CD8-positive, alpha-beta memory T cell (primary cell): ENCODE measurements at regions not wholly inside any gene's neighbourhood (a gene's known extent, or its start where the extent isn't known, plus 50 kb on each side); places are given as distances from the start of the nearest gene placed in this dataset.

ENCODE experiments used
- CTCF ChIA-PET: fragments of 350-600 bp; sonication (Branson Sonifier 250); formaldehyde crosslinking; loops from one replicate; lab custom pipeline; 2021; ENCODE audit warnings: antibody characterized with exemption; lab: Charles Lee
- POLR2A ChIA-PET: fragments of 350-600 bp; sonication (Branson Sonifier 250); formaldehyde crosslinking; loops from one replicate; lab custom pipeline; 2021; ENCODE audit warnings: antibody characterized with exemption; lab: Charles Lee
- DNase-seq, 5 donors: peaks; one replicate each; pipeline versions ENCODE4 v3.0.0 to v3.0.0-alpha.2; 2020 to 2022; ENCODE audit warnings: mixed read lengths in 1 of 5
- H3K27ac ChIP-seq: one replicate; pipeline ENCODE4 v1.7.0; 2013; ENCODE audit warnings: low read depth, mild to moderate bottlenecking, low read length, moderate library complexity
- H3K27me3 ChIP-seq: 2 replicates; pipeline ENCODE4 v1.7.0; 2013; ENCODE audit warnings: low read length, mild to moderate bottlenecking; ENCODE audit not compliant: insufficient read depth, poor library complexity, severe bottlenecking
- H3K36me3 ChIP-seq: 2 replicates; pipeline ENCODE4 v1.7.0; 2013; ENCODE audit warnings: mild to moderate bottlenecking, low read length, moderate library complexity; ENCODE audit not compliant: insufficient read depth
- H3K4me1 ChIP-seq: 2 replicates; pipeline ENCODE4 v1.7.0; 2013; ENCODE audit warnings: mild to moderate bottlenecking, low read length, moderate library complexity; ENCODE audit not compliant: insufficient read depth
- H3K4me3 ChIP-seq: 2 replicates; pipeline ENCODE4 v1.7.0; 2013; ENCODE audit warnings: mild to moderate bottlenecking, low read length
- H3K9me3 ChIP-seq: 2 replicates; pipeline ENCODE4 v1.7.0; 2013; ENCODE audit warnings: mild to moderate bottlenecking, low read length
- H3K27ac Mint-ChIP-seq, 8 donors: one replicate each; pipeline ENCODE4 v1.8.0; 2020 to 2021; ENCODE audit warnings: mixed read lengths in 8 of 8, mild to moderate bottlenecking in 6 of 8, inconsistent platforms in 3 of 8, moderate library complexity in 3 of 8
- H3K27me3 Mint-ChIP-seq, 2 donors: one replicate each; pipeline ENCODE4 v1.8.0; 2020 to 2021; ENCODE audit warnings: mixed read lengths in 2 of 2, mild to moderate bottlenecking in 1 of 2, moderate library complexity in 1 of 2
- H3K36me3 Mint-ChIP-seq, 3 donors: one replicate each; pipeline ENCODE4 v1.8.0; 2020 to 2021; ENCODE audit warnings: mixed read lengths in 3 of 3, inconsistent platforms in 1 of 3, mild to moderate bottlenecking in 1 of 3
- H3K4me1 Mint-ChIP-seq, 3 donors: one replicate each; pipeline ENCODE4 v1.8.0; 2020 to 2021; ENCODE audit warnings: mixed read lengths in 3 of 3, inconsistent platforms in 1 of 3, mild to moderate bottlenecking in 1 of 3
- H3K4me3 Mint-ChIP-seq, 7 donors: one replicate each; pipeline ENCODE4 v1.8.0; 2020 to 2021; ENCODE audit warnings: mixed read lengths in 7 of 7, mild to moderate bottlenecking in 6 of 7, moderate library complexity in 4 of 7, inconsistent platforms in 2 of 7
- H3K9me3 Mint-ChIP-seq, 5 donors: one replicate each; pipeline ENCODE4 v1.8.0; 2020 to 2022; ENCODE audit warnings: mixed read lengths in 5 of 5, mild to moderate bottlenecking in 3 of 5, moderate library complexity in 2 of 5, inconsistent platforms in 1 of 5

DNA sequence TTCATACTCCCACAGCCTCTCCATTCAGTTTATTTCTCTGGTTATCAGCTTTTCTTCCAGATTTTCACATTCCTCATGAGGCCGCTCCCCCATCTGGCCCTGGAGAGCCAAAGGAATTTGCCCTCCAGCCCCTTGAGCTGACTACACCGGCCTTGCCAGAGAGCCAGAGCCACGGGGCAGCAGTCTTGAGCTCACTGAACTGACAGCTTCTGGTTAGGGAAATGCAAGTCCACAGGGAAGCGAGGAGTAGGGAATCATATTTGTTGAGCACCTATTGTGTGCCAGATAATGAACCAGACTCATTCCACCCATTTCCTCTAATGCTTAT lies 102.4 kb downstream of the ABCC12 start:
- Mint-ChIP-seq H3K36me3 (no peaks in the 10 kb centered on the region), H3K4me1 (peaks cover 0 to 2% (median 0%) of the 10 kb centered on the region in 3 donors), H3K4me3 (no peak overlapping the region), H3K9me3 (peaks cover 0 to 1% (median 0%) of the 10 kb centered on the region in 5 donors), H3K27ac (no peak overlapping the region), H3K27me3 (peaks cover 9 to 21% of the 10 kb centered on the region in 2 donors)
- no peak for DNase-seq
- H3K4me3 ChIP-seq, result no peak overlapping the region
- H3K4me1 ChIP-seq, result no peaks in the 10 kb centered on the region
- H3K27ac ChIP-seq, result no peak overlapping the region
- H3K27me3 ChIP-seq, result no peaks in the 10 kb centered on the region
- H3K36me3 ChIP-seq, result no peaks in the 10 kb centered on the region
- H3K9me3 ChIP-seq, result no peaks in the 10 kb centered on the region
- POLR2A ChIA-PET, result no interaction called here
- CTCF ChIA-PET, result no interaction called here

DNA sequence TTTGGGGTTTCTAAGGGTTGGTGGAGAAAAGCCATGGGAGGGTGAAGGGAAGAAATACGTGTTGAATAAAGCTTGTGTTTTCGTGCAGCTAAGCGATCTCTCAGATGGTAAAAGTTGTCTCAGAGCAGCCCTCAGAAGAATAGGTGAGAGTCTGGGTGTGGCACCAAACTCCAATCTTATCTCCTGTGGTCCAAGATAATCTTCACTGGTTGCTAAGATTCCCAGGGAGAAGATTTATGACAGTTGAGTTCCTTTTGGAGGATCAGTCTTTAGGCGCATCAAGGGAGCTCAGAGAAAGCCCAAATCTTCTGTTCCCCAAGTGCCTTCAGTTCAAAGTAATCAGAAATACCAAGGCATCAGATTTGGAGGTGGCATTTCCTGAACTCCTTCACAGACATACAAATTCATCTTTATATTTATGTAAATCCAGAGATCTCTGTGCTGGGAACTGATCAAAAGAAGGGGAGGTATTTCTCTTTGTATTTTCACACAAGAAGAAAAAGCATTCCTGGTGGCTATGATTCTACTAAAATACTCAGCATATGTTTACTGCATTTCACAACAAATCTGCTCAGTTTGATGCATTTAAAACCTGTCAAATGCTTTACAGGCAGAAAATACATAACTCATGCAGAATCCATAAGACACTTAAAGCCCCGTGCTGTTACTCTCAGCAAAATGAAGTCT lies 102.9 kb downstream of the ABCC12 start:
- H3K27ac Mint-ChIP-seq, result no peak overlapping the region
- ChIA-PET POLR2A (no interaction called here), CTCF (no interaction called here)
- no peak for DNase-seq
- no peaks in the 10 kb centered on the region for H3K9me3 ChIP-seq
- no peaks in the 10 kb centered on the region for H3K36me3 ChIP-seq
- H3K4me1 Mint-ChIP-seq, result peaks cover 0 to 2% (median 0%) of the 10 kb centered on the region in 3 donors
- H3K4me1 ChIP-seq, result no peaks in the 10 kb centered on the region
- no peak overlapping the region for H3K4me3 Mint-ChIP-seq
- H3K27me3 ChIP-seq, result no peaks in the 10 kb centered on the region
- peaks cover 0 to 1% (median 0%) of the 10 kb centered on the region in 5 donors for H3K9me3 Mint-ChIP-seq
- H3K4me3 ChIP-seq, result no peak overlapping the region
- H3K36me3 Mint-ChIP-seq, result no peaks in the 10 kb centered on the region
- H3K27ac ChIP-seq, result no peak overlapping the region
- H3K27me3 Mint-ChIP-seq, result peaks cover 9 to 21% of the 10 kb centered on the region in 2 donors

GRCh38 chr16:48050871-48051270 lies 104.9 kb downstream of the ABCC12 start:
- Mint-ChIP-seq H3K4me3 (no peak overlapping the region), H3K27me3 (peaks cover 9 to 26% of the 10 kb centered on the region in 2 donors), H3K36me3 (no peaks in the 10 kb centered on the region), H3K27ac (no peak overlapping the region), H3K4me1 (peaks cover 0 to 2% (median 0%) of the 10 kb centered on the region in 3 donors), H3K9me3 (peaks cover 0 to 1% (median 0%) of the 10 kb centered on the region in 5 donors)
- H3K9me3 ChIP-seq, result no peaks in the 10 kb centered on the region
- no peaks in the 10 kb centered on the region for H3K36me3 ChIP-seq
- H3K4me1 ChIP-seq, result no peaks in the 10 kb centered on the region
- no peak for DNase-seq
- CTCF ChIA-PET, result no interaction called here
- H3K4me3 ChIP-seq, result no peak overlapping the region
- no peak overlapping the region for H3K27ac ChIP-seq
- POLR2A ChIA-PET, result no interaction called here
- no peaks in the 10 kb centered on the region for H3K27me3 ChIP-seq

DNA sequence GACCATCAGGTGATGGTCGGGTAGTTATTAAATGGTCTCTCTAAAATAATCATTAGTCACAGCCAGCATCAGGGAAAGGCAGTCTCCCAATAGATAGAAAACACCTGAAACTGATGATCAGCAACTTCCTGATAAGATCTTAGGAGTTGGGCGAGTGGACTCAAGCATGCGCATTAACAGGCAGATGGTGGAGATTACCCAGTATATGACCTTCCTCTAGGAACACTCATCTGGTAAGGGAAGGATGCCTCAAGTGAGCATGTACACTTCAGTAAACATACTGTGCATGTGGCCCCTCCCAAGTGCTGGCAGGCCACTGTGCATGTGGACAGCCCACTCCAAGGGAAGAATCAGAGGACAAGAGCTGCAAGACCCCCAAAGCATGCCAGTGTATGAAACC lies 105.9 kb downstream of the ABCC12 start:
- no peaks in the 10 kb centered on the region for H3K4me1 ChIP-seq
- Mint-ChIP-seq H3K9me3 (peaks cover 0 to 1% (median 0%) of the 10 kb centered on the region in 5 donors), H3K4me1 (peaks cover 0 to 2% (median 0%) of the 10 kb centered on the region in 3 donors), H3K36me3 (no peaks in the 10 kb centered on the region), H3K27ac (no peak overlapping the region), H3K4me3 (no peak overlapping the region), H3K27me3 (peaks cover 11 to 30% of the 10 kb centered on the region in 2 donors)
- ChIA-PET POLR2A (no interaction called here), CTCF (no interaction called here)
- no peak overlapping the region for H3K27ac ChIP-seq
- H3K9me3 ChIP-seq, result no peaks in the 10 kb centered on the region
- no peaks in the 10 kb centered on the region for H3K27me3 ChIP-seq
- no peaks in the 10 kb centered on the region for H3K36me3 ChIP-seq
- no peak overlapping the region for H3K4me3 ChIP-seq
- DNase-seq, result no peak

DNA sequence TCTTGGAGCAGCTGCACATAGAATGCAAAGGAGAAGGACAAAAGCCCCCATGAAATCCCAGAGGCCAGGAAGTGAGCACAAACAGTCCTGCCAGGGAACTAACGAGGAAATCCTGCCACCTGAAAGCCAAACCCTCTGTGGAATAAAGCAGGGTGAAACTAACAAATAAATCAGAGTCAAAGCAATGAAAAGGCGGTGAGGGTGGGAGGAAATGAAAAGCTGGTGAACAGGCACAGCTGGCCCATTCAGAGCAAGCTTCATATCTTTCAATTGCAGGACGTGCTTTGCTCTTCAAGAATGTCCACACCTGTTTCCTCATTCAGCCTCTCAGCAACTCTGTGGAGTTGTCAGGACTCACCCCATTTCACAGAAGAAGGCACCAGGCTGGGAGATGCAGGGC lies 108.1 kb downstream of the ABCC12 start:
- CTCF ChIA-PET, result no interaction called here

DNA sequence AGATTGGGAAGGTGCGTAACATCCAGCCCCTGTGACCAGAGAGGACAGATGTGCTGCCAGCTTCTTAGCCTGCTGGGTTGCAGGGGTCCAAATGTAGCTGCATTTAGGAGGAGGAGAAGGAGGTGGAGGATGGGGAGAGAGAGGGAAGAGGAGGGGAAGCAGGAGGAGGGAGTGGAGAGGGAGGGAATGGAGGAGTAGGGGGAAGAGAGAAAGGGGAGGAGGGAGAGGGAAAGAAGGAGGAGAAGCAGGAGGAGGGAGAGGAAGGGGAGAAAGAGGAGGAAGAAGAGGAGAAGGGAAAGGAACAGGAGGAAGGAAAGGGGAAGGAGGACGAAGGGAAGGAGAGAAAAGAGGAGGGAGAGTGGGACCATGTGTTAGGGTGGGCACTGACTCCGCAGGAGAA lies 108.6 kb downstream of the ABCC12 start:
- CTCF ChIA-PET, result no interaction called here
- Mint-ChIP-seq H3K27ac (no peak overlapping the region), H3K36me3 (no peaks in the 10 kb centered on the region), H3K4me1 (no peaks in the 10 kb centered on the region), H3K4me3 (no peak overlapping the region), H3K9me3 (no peaks in the 10 kb centered on the region), H3K27me3 (peaks cover 9 to 18% of the 10 kb centered on the region in 2 donors)
- H3K9me3 ChIP-seq, result no peaks in the 10 kb centered on the region
- no peak overlapping the region for H3K4me3 ChIP-seq
- H3K27me3 ChIP-seq, result no peaks in the 10 kb centered on the region
- H3K36me3 ChIP-seq, result no peaks in the 10 kb centered on the region
- DNase-seq, result no peak
- H3K4me1 ChIP-seq, result no peaks in the 10 kb centered on the region
- H3K27ac ChIP-seq, result no peak overlapping the region
- POLR2A ChIA-PET, result no interaction called here

More for the DNA sequence above, 108.1 kb downstream of the ABCC12 start:
- H3K4me1 ChIP-seq, result no peaks in the 10 kb centered on the region
- H3K36me3 ChIP-seq, result no peaks in the 10 kb centered on the region
- H3K27me3 ChIP-seq, result no peaks in the 10 kb centered on the region
- H3K9me3 Mint-ChIP-seq, result no peaks in the 10 kb centered on the region
- H3K27ac Mint-ChIP-seq, result no peak overlapping the region
- POLR2A ChIA-PET, result no interaction called here
- H3K36me3 Mint-ChIP-seq, result no peaks in the 10 kb centered on the region
- peaks cover 9 to 22% of the 10 kb centered on the region in 2 donors for H3K27me3 Mint-ChIP-seq
- no peak overlapping the region for H3K27ac ChIP-seq
- no peak overlapping the region for H3K4me3 Mint-ChIP-seq
- no peaks in the 10 kb centered on the region for H3K4me1 Mint-ChIP-seq
- DNase-seq, result no peak
- no peak overlapping the region for H3K4me3 ChIP-seq
- no peaks in the 10 kb centered on the region for H3K9me3 ChIP-seq

- H3K9me3 ChIP-seq, result no peaks in the 10 kb centered on the region
- POLR2A ChIA-PET, result no interaction called here
- Mint-ChIP-seq H3K4me3 (no peak overlapping the region), H3K36me3 (no peaks in the 10 kb centered on the region), H3K27me3 (peaks cover 8 to 12% of the 10 kb centered on the region in 2 donors), H3K27ac (no peak overlapping the region), H3K4me1 (no peaks in the 10 kb centered on the region), H3K9me3 (no peaks in the 10 kb centered on the region)
- CTCF ChIA-PET, result no interaction called here
- H3K27me3 ChIP-seq, result no peaks in the 10 kb centered on the region
- H3K4me1 ChIP-seq, result no peaks in the 10 kb centered on the region
- H3K4me3 ChIP-seq, result no peak overlapping the region
- no peaks in the 10 kb centered on the region for H3K36me3 ChIP-seq
- no peak for DNase-seq
- no peak overlapping the region for H3K27ac ChIP-seq
Measured at GRCh38 chr16:48044117-48044516, 111.7 kb downstream of the ABCC12 start.

DNA sequence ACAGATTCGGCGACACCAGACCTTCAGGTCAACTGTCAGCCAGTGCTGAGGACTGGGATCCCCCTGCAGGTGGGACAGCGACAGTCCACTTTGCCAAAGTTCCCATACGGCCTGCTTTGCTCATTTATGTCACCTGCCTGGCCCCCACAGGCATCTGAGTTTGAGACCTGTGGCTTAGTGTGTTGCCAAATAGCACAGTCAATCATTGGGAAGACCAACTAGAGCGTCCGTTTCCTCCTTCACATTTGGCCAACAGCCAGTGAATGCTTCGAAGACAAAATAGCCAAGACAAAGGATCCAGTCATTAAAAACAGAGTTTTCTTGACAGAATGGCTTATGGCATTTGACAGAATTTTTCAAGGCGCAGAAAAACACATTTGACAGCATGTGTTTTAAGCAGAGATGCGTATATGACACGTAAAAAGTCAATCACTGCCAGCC lies 113.8 kb downstream of the ABCC12 start:
- ChIA-PET CTCF (no interaction called here), POLR2A (no interaction called here)
- Histone ChIP-seq H3K27ac (no peak overlapping the region), H3K9me3 (no peaks in the 10 kb centered on the region), H3K36me3 (no peaks in the 10 kb centered on the region), H3K4me1 (no peaks in the 10 kb centered on the region), H3K27me3 (no peaks in the 10 kb centered on the region), H3K4me3 (no peak overlapping the region)
- Mint-ChIP-seq H3K27me3 (peaks cover 6 to 10% of the 10 kb centered on the region in 2 donors), H3K27ac (no peak overlapping the region), H3K36me3 (no peaks in the 10 kb centered on the region), H3K4me1 (no peaks in the 10 kb centered on the region), H3K9me3 (no peaks in the 10 kb centered on the region), H3K4me3 (no peak overlapping the region)
- no peak for DNase-seq
